Fibroblast of the conjunctiva (primary cell): ENCODE measurements at regions not wholly inside any gene's neighbourhood (a gene's known extent, or its start where the extent isn't known, plus 50 kb on each side); places are given as distances from the start of the nearest gene placed in this dataset.

Source experiments
- DNase-seq: peaks from one replicate; pipeline ENCODE4 v3.0.0-alpha.2; 2010; ENCODE audit warnings: low read depth

- no peak for DNase-seq
Measured at GRCh38 chr1:98480271-98480670, 181.2 kb upstream of the SNX7 start.

- DNase-seq, result no peak
Measured at GRCh38 chr1:98478121-98478520, 183.4 kb upstream of the SNX7 start.

GRCh38 chr1:98472878-98473277 lies 188.6 kb upstream of the SNX7 start:
- no peak for DNase-seq

- DNase-seq, result no peak
Measured at GRCh38 chr1:98471633-98472032, 189.9 kb upstream of the SNX7 start.

GRCh38 chr1:98468111-98468717 lies 193.3 kb upstream of the SNX7 start:
- DNase-seq, result peak; percentile 64

- DNase-seq, result no peak
Measured at GRCh38 chr1:98467586-98467985, 193.9 kb upstream of the SNX7 start.

- no peak for DNase-seq
Measured at GRCh38 chr1:98467122-98467521, 194.4 kb upstream of the SNX7 start.

- DNase-seq, result no peak
Measured at GRCh38 chr1:98461873-98462385, 199.6 kb upstream of the SNX7 start.

GRCh38 chr1:98460136-98460535 lies 201.4 kb upstream of the SNX7 start:
- no peak for DNase-seq

- no peak for DNase-seq
Measured at GRCh38 chr1:98459486-98459870, 202.0 kb upstream of the SNX7 start.

- no peak for DNase-seq
Measured at GRCh38 chr1:98458511-98459485, 202.7 kb upstream of the SNX7 start.

GRCh38 chr1:98457248-98457647 lies 204.3 kb upstream of the SNX7 start:
- DNase-seq, result no peak

- no peak for DNase-seq
Measured at GRCh38 chr1:98454666-98455065, 206.9 kb upstream of the SNX7 start.

GRCh38 chr1:98453066-98453465 lies 208.5 kb upstream of the SNX7 start:
- DNase-seq, result no peak

- DNase-seq, result no peak
Measured at GRCh38 chr1:98452162-98452561, 209.4 kb upstream of the SNX7 start.

- no peak for DNase-seq
Measured at GRCh38 chr1:98441281-98441680, 220.2 kb upstream of the SNX7 start.

GRCh38 chr1:98439471-98439870 lies 222.1 kb upstream of the SNX7 start:
- DNase-seq, result no peak

- no peak for DNase-seq
Measured at GRCh38 chr1:98437540-98437939, 224.0 kb upstream of the SNX7 start.

GRCh38 chr1:98437011-98437410 lies 224.5 kb upstream of the SNX7 start:
- DNase-seq, result no peak

GRCh38 chr1:98429965-98430443 lies 231.5 kb upstream of the SNX7 start:
- no peak for DNase-seq

GRCh38 chr1:98428864-98429263 lies 232.7 kb upstream of the SNX7 start:
- no peak for DNase-seq

GRCh38 chr1:98427664-98428063 lies 233.9 kb upstream of the SNX7 start:
- no peak for DNase-seq

- DNase-seq, result no peak
Measured at GRCh38 chr1:98426092-98426491, 235.4 kb upstream of the SNX7 start.
